ENCODE measurements at regions not wholly inside any gene's neighbourhood (a gene's known extent, or its start where the extent isn't known, plus 50 kb on each side); places are given as distances from the start of the nearest gene placed in this dataset.

- no peak for DNase-seq
Measured at GRCh38 chr6:147135211-147135681, 69.0 kb upstream of the STXBP5 start.

DNA sequence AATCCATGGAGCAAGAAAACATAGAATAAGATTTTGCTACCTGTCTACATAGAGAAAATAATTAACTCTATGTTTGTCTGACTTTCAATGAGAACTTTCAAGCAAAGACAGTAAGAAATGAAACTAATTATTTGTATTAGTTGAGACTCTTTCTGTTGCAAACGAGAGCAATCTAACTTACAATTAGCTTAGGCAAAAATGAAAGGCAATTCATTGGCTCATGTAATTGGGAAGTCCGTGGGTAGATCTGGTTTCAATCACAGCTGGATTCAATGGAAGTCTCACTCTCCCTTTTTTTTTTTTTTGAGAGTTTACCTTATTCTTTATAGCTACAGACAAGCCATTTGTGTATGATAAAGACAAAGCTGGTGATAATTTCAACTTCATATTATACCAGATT lies 68.2 kb upstream of the STXBP5 start:
- no peak for DNase-seq

DNA sequence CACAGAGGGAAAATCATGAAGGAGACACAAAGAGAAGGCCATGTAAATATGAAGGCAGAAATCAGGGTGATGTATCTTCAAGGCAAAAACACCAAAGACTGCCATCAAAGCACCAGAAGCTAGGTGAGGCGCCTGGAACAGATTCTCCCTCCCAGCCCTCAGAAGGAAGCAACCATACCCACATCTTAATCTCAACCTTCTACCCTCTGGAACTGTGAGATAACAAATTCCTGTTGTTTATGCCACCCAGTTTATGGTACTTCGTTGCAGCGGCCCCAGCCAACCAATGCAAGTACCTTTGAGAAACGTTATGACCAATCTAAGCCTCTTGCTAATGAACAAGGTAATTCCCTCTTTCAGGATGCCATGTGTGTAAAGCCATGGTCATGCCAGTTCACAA lies 66.2 kb upstream of the STXBP5 start:
- no peak for DNase-seq

- DNase-seq = no peak
Measured at GRCh38 chr6:147138835-147139234, 65.4 kb upstream of the STXBP5 start.

GRCh38 chr6:147141711-147142308 lies 62.4 kb upstream of the STXBP5 start:
- DNase-seq = no peak

GRCh38 chr6:147142684-147143245 lies 61.5 kb upstream of the STXBP5 start:
- DNase-seq = no peak

DNA sequence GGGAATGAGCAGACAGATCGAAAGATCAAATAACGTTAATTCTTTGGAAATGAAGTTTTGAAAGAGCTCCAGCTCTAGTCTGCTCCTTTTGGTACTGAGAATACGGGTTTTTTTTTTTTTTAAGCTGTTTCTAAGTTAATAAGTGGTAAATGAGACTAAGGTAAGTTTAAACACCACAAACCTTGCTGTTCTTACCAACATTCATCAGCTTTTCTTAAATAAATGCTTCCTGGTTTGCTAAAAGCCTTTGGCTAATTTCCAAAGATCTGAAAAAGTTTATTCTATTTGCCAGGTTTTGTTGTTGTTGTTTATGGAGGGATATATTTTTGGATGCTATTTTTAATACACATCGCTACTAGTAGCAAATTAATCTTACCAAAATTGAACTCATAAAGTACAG lies 55.1 kb upstream of the STXBP5 start:
- DNase-seq = no peak

- no peak for DNase-seq
Measured at GRCh38 chr6:147149826-147150225, 54.4 kb upstream of the STXBP5 start.

- DNase-seq = no peak
Measured at GRCh38 chr6:147150293-147150692, 53.9 kb upstream of the STXBP5 start.

All from left kidney (tissue), 1 donor.